Common myeloid progenitor, CD34-positive (primary cell): ENCODE measurements at regions not wholly inside any gene's neighbourhood (a gene's known extent, or its start where the extent isn't known, plus 50 kb on each side); places are given as distances from the start of the nearest gene placed in this dataset.
"Not testable (repeated sequence)": the region's sequence is repeated elsewhere in the genome, so short reads cannot be mapped to it uniquely, and the experiment has no call there.

ENCODE experiments used
- CTCF ChIA-PET: fragments of 350-600 bp; sonication (Branson Sonifier 250); formaldehyde crosslinking; loops from one replicate; lab custom pipeline; 2021; ENCODE audit warnings: antibody characterized with exemption; lab: Charles Lee
- POLR2A ChIA-PET: fragments of 350-600 bp; sonication (Branson Sonifier 250); formaldehyde crosslinking; loops from one replicate; lab custom pipeline; 2021; ENCODE audit warnings: antibody characterized with exemption; lab: Charles Lee
- DNase-seq, 3 donors: peaks; one replicate each; pipeline versions ENCODE4 v3.0.0 to v3.0.0-alpha.2; 2013
- H3K27ac ChIP-seq, 2 experiments: 1 replicate in 1 of 2; 2 replicates in 1 of 2; pipeline ENCODE4 v1.7.0; 2013; ENCODE audit warnings: inconsistent platforms in 2 of 2, low read length in 2 of 2, mild to moderate bottlenecking in 2 of 2, low read depth in 1 of 2, moderate library complexity in 1 of 2; ENCODE audit not compliant: severe bottlenecking in 2 of 2, insufficient read depth in 1 of 2, poor library complexity in 1 of 2
- H3K27me3 ChIP-seq, 5 experiments: replicated peaks in 2 of 5; 1 replicate in 3 of 5; 2 replicates in 2 of 5; pipeline versions ENCODE4 v1.6.1 to v1.7.0; 2013; ENCODE audit warnings: low read length in 4 of 5, mild to moderate bottlenecking in 2 of 5, moderate library complexity in 2 of 5, inconsistent platforms in 1 of 5; ENCODE audit not compliant: insufficient read depth in 5 of 5, control insufficient read depth in 4 of 5
- H3K36me3 ChIP-seq, 4 experiments: 1 replicate in 2 of 4; 2 replicates in 2 of 4; pipeline versions ENCODE4 v1.6.1 to v1.7.0; 2013; ENCODE audit warnings: low read length in 3 of 4, control low read depth in 1 of 4, mild to moderate bottlenecking in 1 of 4; ENCODE audit not compliant: control insufficient read depth in 4 of 4, insufficient read depth in 4 of 4
- H3K4me1 ChIP-seq, 4 experiments: 1 replicate in 3 of 4; 2 replicates in 1 of 4; pipeline versions ENCODE4 v1.6.1 to v1.7.1; 2013; ENCODE audit warnings: low read length in 3 of 4, mild to moderate bottlenecking in 3 of 4, control low read depth in 1 of 4, inconsistent platforms in 1 of 4, moderate library complexity in 1 of 4; ENCODE audit not compliant: control insufficient read depth in 4 of 4, insufficient read depth in 4 of 4; ENCODE audit errors: control extremely low read depth in 1 of 4
- H3K4me3 ChIP-seq, 7 experiments: 1 replicate in 4 of 7; 2 replicates in 3 of 7; pipeline versions ENCODE4 v1.5.1 to v1.7.0; 2013; ENCODE audit warnings: mild to moderate bottlenecking in 7 of 7, low read length in 6 of 7, moderate library complexity in 6 of 7, inconsistent platforms in 2 of 7, low read depth in 2 of 7, control low read depth in 1 of 7; ENCODE audit not compliant: insufficient read depth in 4 of 7, control insufficient read depth in 1 of 7; ENCODE audit errors: extremely low read depth in 1 of 7
- H3K9me3 ChIP-seq, 5 experiments: 1 replicate in 4 of 5; 2 replicates in 1 of 5; pipeline versions ENCODE4 v1.6.1 to v1.7.1; 2013; ENCODE audit warnings: low read length in 4 of 5, mild to moderate bottlenecking in 2 of 5, inconsistent platforms in 1 of 5, low read depth in 1 of 5, moderate library complexity in 1 of 5; ENCODE audit not compliant: control insufficient read depth in 4 of 5, insufficient read depth in 2 of 5; ENCODE audit errors: control extremely low read depth in 1 of 5
- WGBS: methylation state at CpG from one replicate; pipeline ENCODE4 v1.1.5; 2013; ENCODE audit not compliant: insufficient coverage; 5-methylcytosine and 5-hydroxymethylcytosine counted together

DNA sequence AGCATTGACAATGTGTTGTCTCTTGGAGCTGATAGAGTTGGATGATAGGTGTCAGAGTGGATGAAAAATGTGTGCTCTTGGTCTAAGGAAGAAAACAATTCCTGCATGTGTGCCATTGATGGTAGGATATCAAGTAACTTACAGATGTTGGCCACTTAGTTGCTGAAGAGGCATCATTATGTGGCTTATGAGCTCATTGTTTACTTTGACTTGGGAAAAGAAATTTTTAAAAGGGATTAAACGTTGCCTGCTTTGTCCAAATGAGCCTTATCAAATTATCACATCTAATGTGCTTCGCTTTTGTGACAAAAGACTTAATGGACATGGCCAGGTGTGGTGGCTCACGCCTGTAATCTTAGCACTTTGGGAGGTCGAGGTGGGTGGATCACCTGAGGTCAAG is 98.1 kb downstream of the TBC1D26 start:
- WGBS, result 93% methylated on average over 3 of the region's 4 CpGs
- H3K36me3 ChIP-seq, POLR2A ChIA-PET, H3K27me3 ChIP-seq, DNase-seq, H3K27ac ChIP-seq, H3K4me3 ChIP-seq, H3K9me3 ChIP-seq: not testable (repeated sequence)
- CTCF ChIA-PET, result interaction anchor here (1.2 kb wide), 1 partner anchor 206 kb away, joined by 3 read pairs; no protein-coding TSS in a partner anchor
- H3K4me1 ChIP-seq, result peaks cover 0 to 37% (median 15%) of the 10 kb centered on the region in 4 experiments

DNA sequence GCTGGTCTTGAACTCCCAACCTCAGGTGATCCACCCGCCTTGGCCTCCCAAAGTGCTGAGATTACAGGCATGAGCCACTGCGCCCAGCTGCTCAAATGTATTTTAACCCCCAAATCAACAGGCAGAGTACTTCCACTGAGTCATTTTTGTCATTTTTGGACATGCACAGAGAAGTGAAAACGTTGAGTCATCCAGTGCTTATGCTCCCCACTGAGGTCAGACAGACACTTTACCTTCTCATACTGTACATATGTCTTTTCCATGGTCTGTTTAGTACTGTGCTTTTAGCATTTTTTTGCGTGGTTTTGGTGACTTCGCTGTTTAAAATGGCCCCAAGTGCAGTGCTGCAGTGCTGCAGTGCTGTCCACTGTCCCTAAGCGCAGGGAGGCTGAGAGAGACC is 99.1 kb downstream of the TBC1D26 start:
- H3K36me3 ChIP-seq, H3K9me3 ChIP-seq, H3K4me3 ChIP-seq, POLR2A ChIA-PET, H3K27ac ChIP-seq, H3K27me3 ChIP-seq: not testable (repeated sequence)
- peak in 2 of 3 donors; percentile 50 to 61 for DNase-seq
- 75% methylated on average over 6 of the region's 6 CpGs for WGBS
- CTCF ChIA-PET, result interaction anchor here (1.2 kb wide), 1 partner anchor 205 kb away, joined by 3 read pairs; no protein-coding TSS in a partner anchor
- H3K4me1 ChIP-seq, result peaks cover 0 to 40% (median 15%) of the 10 kb centered on the region in 4 experiments

DNA sequence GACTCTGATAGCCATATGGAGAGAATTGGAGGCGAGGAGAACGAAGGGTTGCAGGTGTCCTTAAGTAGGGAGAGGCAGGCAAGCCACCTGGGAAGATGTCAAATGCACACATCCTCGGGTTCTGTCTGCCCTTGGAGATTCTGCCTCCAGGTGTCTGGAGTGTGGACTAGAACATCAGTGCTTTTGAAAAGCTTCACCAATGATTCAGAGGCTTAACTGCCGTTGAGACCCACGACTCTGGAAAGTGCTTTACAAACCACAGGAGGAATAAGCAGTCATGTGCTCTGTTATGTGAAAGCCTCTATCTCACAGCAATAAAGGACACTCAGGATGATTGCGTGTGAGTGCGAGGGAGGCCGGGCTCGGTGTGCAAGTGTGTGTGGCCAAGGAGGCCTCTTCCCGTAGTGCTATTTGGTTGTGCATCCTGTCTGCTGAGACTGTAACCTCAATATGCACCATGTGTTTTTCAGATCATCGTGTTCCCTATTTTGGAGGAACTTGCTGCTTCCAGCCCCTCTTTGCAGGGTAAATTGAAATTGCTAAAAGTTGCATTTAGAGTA is 100.9 kb downstream of the TBC1D26 start:
- CTCF ChIA-PET, result not testable (repeated sequence)

DNA sequence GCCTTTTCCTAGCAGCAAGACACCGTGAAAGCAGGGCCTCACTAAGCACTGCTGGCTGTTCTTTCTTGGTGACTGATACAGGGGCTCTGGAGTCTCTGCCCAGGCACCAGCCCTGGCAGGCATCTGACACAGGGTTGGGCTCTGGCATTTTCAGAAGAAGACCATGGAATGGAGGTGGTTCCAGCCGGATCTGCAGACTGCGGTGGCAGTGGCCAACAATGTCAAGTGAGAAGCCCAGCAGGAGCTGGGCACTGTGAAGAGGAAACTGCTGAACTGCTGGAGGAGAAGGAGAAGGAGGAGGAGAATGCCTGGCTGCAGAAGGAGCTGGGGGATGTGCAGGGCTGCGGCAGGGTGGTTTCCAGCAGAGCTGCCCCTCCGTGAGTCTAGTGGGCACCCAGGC is 101.8 kb downstream of the TBC1D26 start:
- H3K27ac ChIP-seq, H3K36me3 ChIP-seq, CTCF ChIA-PET, H3K27me3 ChIP-seq, H3K9me3 ChIP-seq, POLR2A ChIA-PET: not testable (repeated sequence)
- Histone ChIP-seq H3K4me1 (peaks cover 0 to 40% (median 15%) of the 10 kb centered on the region in 4 experiments), H3K4me3 (peak overlapping the region in 1 of 7 experiments; percentile 35)
- WGBS, result 80% methylated on average over 1 of the region's 5 CpGs
- peak in 1 of 3 donors; percentile 7 for DNase-seq

More for the DNA sequence above, 100.9 kb downstream of the TBC1D26 start:
- H3K27me3 ChIP-seq, POLR2A ChIA-PET, H3K9me3 ChIP-seq, H3K36me3 ChIP-seq: not testable (repeated sequence)
- Histone ChIP-seq H3K4me3 (peak overlapping the region in 2 of 7 experiments; percentile 4 to 30), H3K4me1 (peaks cover 0 to 40% (median 15%) of the 10 kb centered on the region in 4 experiments), H3K27ac (peak overlapping the region; percentile 28 to 29)
- peak; percentile 25 to 90 (median 80) for DNase-seq
- WGBS, result 86% methylated on average over 1 of the region's 11 CpGs

DNA sequence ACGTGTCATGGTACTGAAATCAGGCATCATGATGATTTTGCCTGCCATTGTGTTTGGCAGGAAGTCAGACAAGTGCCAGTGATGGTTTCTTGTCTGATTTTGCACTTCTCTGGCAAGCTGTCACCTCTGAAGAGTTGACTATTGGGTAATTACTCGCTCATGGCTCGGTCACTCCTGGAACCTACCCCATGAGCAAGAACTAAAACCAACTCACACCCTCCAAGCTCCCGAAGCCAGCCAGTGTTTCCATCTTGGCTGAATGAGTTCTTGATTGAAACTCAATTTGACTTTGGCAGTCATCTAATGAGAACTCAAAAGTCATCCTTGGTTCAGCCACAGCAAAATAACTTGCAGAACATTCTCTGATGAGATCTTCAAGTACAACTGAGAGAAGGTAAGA is 103.4 kb downstream of the TBC1D26 start:
- H3K4me1 ChIP-seq, result peaks cover 0 to 38% (median 14%) of the 10 kb centered on the region in 4 experiments
- H3K27me3 ChIP-seq, H3K9me3 ChIP-seq, CTCF ChIA-PET, H3K36me3 ChIP-seq, H3K27ac ChIP-seq, H3K4me3 ChIP-seq, DNase-seq, POLR2A ChIA-PET: not testable (repeated sequence)
- no CpG with 5 or more reads among the region's 4 CpGs for WGBS

DNA sequence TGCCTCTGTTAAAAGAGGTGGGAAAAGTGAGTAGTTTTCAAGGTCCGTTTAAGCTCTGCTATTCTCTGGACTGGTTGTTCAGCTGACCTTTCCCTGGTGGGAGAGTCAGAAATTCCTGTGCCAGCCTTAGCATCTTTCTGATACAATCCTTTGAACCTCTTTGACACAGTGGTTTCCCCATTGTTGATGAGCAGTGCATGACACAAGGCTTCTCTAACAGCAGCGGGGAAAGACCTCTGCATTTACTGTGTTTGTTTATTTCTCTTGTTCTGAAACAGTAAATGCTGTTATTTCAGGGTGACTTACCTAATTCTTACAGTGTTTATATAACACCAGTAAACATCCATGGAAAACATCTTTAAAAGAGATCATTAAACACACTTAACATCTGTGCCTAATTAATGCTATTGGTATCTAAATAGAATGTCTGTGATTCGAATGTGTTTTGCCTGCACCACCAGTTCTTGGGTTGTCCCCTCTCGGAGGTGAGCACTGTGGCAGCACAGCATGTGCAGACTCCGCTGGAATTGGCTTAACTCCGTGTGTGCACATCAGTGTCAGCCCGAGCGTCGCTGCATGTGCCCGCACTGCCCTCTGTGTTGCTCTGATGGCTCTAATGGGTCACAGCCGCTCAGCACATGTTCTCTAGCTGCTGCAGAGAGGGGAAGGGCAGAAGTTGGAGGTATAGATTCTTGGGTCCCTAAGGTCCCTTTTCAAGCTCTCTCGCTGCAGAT is 104.3 kb downstream of the TBC1D26 start:
- POLR2A ChIA-PET, H3K36me3 ChIP-seq, H3K4me3 ChIP-seq, DNase-seq, H3K27me3 ChIP-seq, H3K9me3 ChIP-seq, H3K27ac ChIP-seq, CTCF ChIA-PET: not testable (repeated sequence)
- WGBS, result 100% methylated on average over 2 of the region's 12 CpGs
- H3K4me1 ChIP-seq, result peaks cover 0 to 30% (median 12%) of the 10 kb centered on the region in 4 experiments

DNA sequence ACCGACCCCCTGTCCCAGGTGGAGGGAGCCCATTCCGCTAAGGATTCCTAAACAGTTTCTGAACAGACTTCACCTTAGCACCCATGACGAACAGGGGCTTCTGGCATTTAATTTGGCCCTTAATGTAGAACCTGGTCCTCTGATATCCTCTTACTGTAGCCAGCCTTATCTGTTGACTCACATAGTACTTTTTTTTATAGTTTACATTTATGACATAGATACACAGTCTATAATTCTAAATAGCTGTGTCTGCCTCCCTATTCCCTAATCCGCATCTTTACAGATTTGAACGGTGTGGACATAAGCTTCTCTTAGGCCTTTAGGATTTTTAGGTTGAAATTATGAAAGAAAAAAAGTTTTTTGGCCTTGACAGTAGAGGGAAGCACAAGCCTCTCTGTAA is 104.9 kb downstream of the TBC1D26 start:
- H3K9me3 ChIP-seq, CTCF ChIA-PET, POLR2A ChIA-PET, H3K27me3 ChIP-seq, H3K4me3 ChIP-seq, DNase-seq, H3K36me3 ChIP-seq, H3K27ac ChIP-seq: not testable (repeated sequence)
- peaks cover 0 to 25% (median 10%) of the 10 kb centered on the region in 4 experiments for H3K4me1 ChIP-seq
- WGBS, result 89% methylated on average over 3 of the region's 5 CpGs
